IMR-90 (cell line): ENCODE measurements at regions not wholly inside any gene's neighbourhood (a gene's known extent, or its start where the extent isn't known, plus 50 kb on each side); places are given as distances from the start of the nearest gene placed in this dataset.

Experiments
- ATAC-seq: fragments of 200-7000 bp; cut with Tn5 transposase; 2 replicates; pipeline ENCODE4 v1.9.1; 2020; ENCODE audit warnings: low read depth, mild to moderate bottlenecking, moderate library complexity
- BruUV-seq: library from RNA; stranded (reverse); fragments of 400-500 nt; replicated peaks from 2 replicates; lab custom pipeline; 2021; lab: Mats Ljungman, UMichigan
- CTCF ChIA-PET: fragments of 300-600 bp; formaldehyde crosslinking; extraction: SDS; loops from one replicate; lab custom pipeline; 2021; ENCODE audit warnings: antibody characterized with exemption; lab: Yijun Ruan, JAX
- POLR2A ChIA-PET: fragments of 300-600 bp; sonication (Branson Sonifier 250); formaldehyde crosslinking; loops from one replicate; lab custom pipeline; 2022; ENCODE audit warnings: antibody characterized with exemption; ENCODE audit not compliant: unreplicated experiment; lab: Charles Lee
- DNase-seq: peaks from one replicate; pipeline ENCODE4 v3.0.0; 2013
- H2AFZ ChIP-seq: replicated peaks from 2 replicates; pipeline ENCODE3; 2013; ENCODE audit warnings: low read length, mild to moderate bottlenecking; ENCODE audit not compliant: poor library complexity
- H2AK5ac ChIP-seq: 2 replicates; pipeline ENCODE4 v1.6.1; 2013; ENCODE audit warnings: low read depth, low read length, inconsistent platforms
- H2AK9ac ChIP-seq: replicated peaks from 2 replicates; pipeline ENCODE3; 2013; ENCODE audit warnings: mild to moderate bottlenecking, low read depth, low read length, moderate library complexity; ENCODE audit not compliant: poor library complexity
- H2BK120ac ChIP-seq: 2 replicates; pipeline ENCODE4 v1.6.1; 2013; ENCODE audit warnings: low read depth, low read length, inconsistent platforms
- H2BK15ac ChIP-seq: 3 replicates; pipeline ENCODE4 v1.6.1; 2013; ENCODE audit warnings: low read depth, low read length, inconsistent platforms
- H2BK20ac ChIP-seq: 2 replicates; pipeline ENCODE4 v1.6.1; 2013; ENCODE audit warnings: low read depth, mild to moderate bottlenecking, inconsistent platforms, low read length, moderate library complexity
- H2BK5ac ChIP-seq: 2 replicates; pipeline ENCODE4 v1.6.1; 2013; ENCODE audit warnings: mild to moderate bottlenecking, low read depth, low read length, inconsistent platforms; ENCODE audit not compliant: poor library complexity, severe bottlenecking
- H3K14ac ChIP-seq: replicated peaks from 2 replicates; pipeline ENCODE4 v1.6.1; 2013; ENCODE audit warnings: low read depth, low read length, inconsistent platforms
- H3K18ac ChIP-seq: 2 replicates; pipeline ENCODE4 v1.6.1; 2013; ENCODE audit warnings: low read depth, low read length, control low read depth
- H3K23ac ChIP-seq: 2 replicates; pipeline ENCODE4 v1.6.1; 2013; ENCODE audit warnings: low read depth, low read length, inconsistent platforms
- H3K27ac ChIP-seq: 2 replicates; pipeline ENCODE4 v1.5.1; 2013; ENCODE audit warnings: mild to moderate bottlenecking, control low read depth, low read length; ENCODE audit not compliant: insufficient read depth
- H3K27me3 ChIP-seq: 2 replicates; pipeline ENCODE4 v1.6.1; 2013; ENCODE audit warnings: low read length; ENCODE audit not compliant: control insufficient read depth, insufficient read depth
- H3K36me3 ChIP-seq: 2 replicates; pipeline ENCODE4 v1.6.1; 2013; ENCODE audit warnings: low read length, mixed read lengths; ENCODE audit not compliant: control insufficient read depth, insufficient read depth
- H3K4ac ChIP-seq: 2 replicates; pipeline ENCODE4 v1.6.1; 2013; ENCODE audit warnings: low read depth, low read length, inconsistent platforms
- H3K4me1 ChIP-seq: 2 replicates; pipeline ENCODE4 v1.6.1; 2013; ENCODE audit warnings: low read length, mixed read lengths; ENCODE audit not compliant: control insufficient read depth, insufficient read depth
- H3K4me2 ChIP-seq: 2 replicates; pipeline ENCODE4 v1.6.1; 2013; ENCODE audit warnings: low read depth, mild to moderate bottlenecking, control low read depth, low read length, moderate library complexity
- H3K4me3 ChIP-seq: 2 replicates; pipeline ENCODE4 v1.5.1; 2013; ENCODE audit warnings: low read depth, mild to moderate bottlenecking, control low read depth, low read length, moderate library complexity; ENCODE audit not compliant: insufficient read depth
- H3K56ac ChIP-seq: 2 replicates; pipeline ENCODE4 v1.6.1; 2013; ENCODE audit warnings: low read length, inconsistent platforms; ENCODE audit not compliant: insufficient read depth; ENCODE audit errors: extremely low read depth
- H3K79me1 ChIP-seq, 2 experiments: 2 replicates each; pipeline ENCODE4 v1.6.1; 2013; ENCODE audit warnings: low read length in 2 of 2, inconsistent platforms in 1 of 2, low read depth in 1 of 2
- H3K9ac ChIP-seq: 2 replicates; pipeline ENCODE4 v1.6.1; 2013; ENCODE audit warnings: low read depth, low read length, control low read depth
- H3K9me1 ChIP-seq: 2 replicates; pipeline ENCODE4 v1.6.1; 2013; ENCODE audit warnings: low read length, inconsistent platforms; ENCODE audit not compliant: insufficient read depth
- H3K9me3 ChIP-seq: 2 replicates; pipeline ENCODE4 v1.6.1; 2013; ENCODE audit warnings: low read length; ENCODE audit not compliant: control insufficient read depth, insufficient read depth
- H4K20me1 ChIP-seq: 2 replicates; pipeline ENCODE4 v1.6.1; 2013; ENCODE audit warnings: low read length, inconsistent platforms; ENCODE audit not compliant: insufficient read depth
- H4K5ac ChIP-seq: 2 replicates; pipeline ENCODE4 v1.6.1; 2013; ENCODE audit warnings: mild to moderate bottlenecking, low read depth, low read length, control low read depth
- H4K8ac ChIP-seq, 2 experiments: 2 replicates each; pipeline ENCODE4 v1.6.1; 2013; ENCODE audit warnings: low read depth in 2 of 2, low read length in 2 of 2, control low read depth in 1 of 2, inconsistent platforms in 1 of 2
- H4K91ac ChIP-seq: 2 replicates; pipeline ENCODE4 v1.6.1; 2013; ENCODE audit warnings: low read depth, low read length, inconsistent platforms; ENCODE audit not compliant: insufficient read depth
- BHLHE40 ChIP-seq: fragments of 150-350 bp; IDR thresholded peaks from 2 replicates; pipeline ENCODE4 v1.6.1; 2016; ENCODE audit warnings: mild to moderate bottlenecking, low read depth, low read length
- CEBPB ChIP-seq: IDR thresholded peaks from 2 replicates; pipeline ENCODE4 v1.6.1; 2012; ENCODE audit warnings: low read depth, low read length, improper control_type of control experiment
- FOS ChIP-seq: fragments of 150-350 bp; IDR thresholded peaks from 2 replicates; pipeline ENCODE4 v1.6.1; 2016; ENCODE audit warnings: low read depth, low read length
- MAFK ChIP-seq: IDR thresholded peaks from 2 replicates; pipeline ENCODE4 v1.6.1; 2012; ENCODE audit warnings: low read depth, low read length, improper control_type of control experiment
- MAZ ChIP-seq: IDR thresholded peaks from 2 replicates; pipeline ENCODE4 v1.6.1; 2012; ENCODE audit warnings: low read depth, mild to moderate bottlenecking, low read length, improper control_type of control experiment, moderate library complexity, borderline replicate concordance
- MXI1 ChIP-seq: IDR thresholded peaks from 2 replicates; pipeline ENCODE4 v1.6.1; 2012; ENCODE audit warnings: low read depth, mild to moderate bottlenecking, low read length, moderate library complexity, borderline replicate concordance
- RCOR1 ChIP-seq: IDR thresholded peaks from 2 replicates; pipeline ENCODE4 v1.6.1; 2012; ENCODE audit warnings: mild to moderate bottlenecking, low read length, improper control_type of control experiment; ENCODE audit not compliant: insufficient replicate concordance
- WGBS, 2 experiments: methylation state at CpG; one replicate each; pipeline versions ENCODE4 v1.1.5 to v1.1.7; 2013; ENCODE audit warnings: missing lambda C conversion rate in 2 of 2; ENCODE audit not compliant: insufficient read length in 1 of 2; ENCODE audit errors: extremely low coverage in 2 of 2; 5-methylcytosine and 5-hydroxymethylcytosine counted together
- dilution Hi-C: fragments of 300-500 bp; cut with HindIII; formaldehyde crosslinking; loops from one replicate; pipeline ENCODE4 v1.14.3; 2018; ENCODE audit warnings: low sequenced_read_pairs; ENCODE audit not compliant: unreplicated experiment
- in situ Hi-C: fragments of 300-500 bp; cut with MboI; formaldehyde crosslinking; loops from 3 replicates; pipeline ENCODE4 v1.14.3; 2019; ENCODE audit warnings: low sequenced_read_pairs, inconsistent platforms, mixed read lengths
- intact Hi-C: fragments of 100-400 bp; cut with micrococcal nuclease; formaldehyde crosslinking; loops from 2 replicates; pipeline ENCODE4 v1.10.0; 2022

DNA sequence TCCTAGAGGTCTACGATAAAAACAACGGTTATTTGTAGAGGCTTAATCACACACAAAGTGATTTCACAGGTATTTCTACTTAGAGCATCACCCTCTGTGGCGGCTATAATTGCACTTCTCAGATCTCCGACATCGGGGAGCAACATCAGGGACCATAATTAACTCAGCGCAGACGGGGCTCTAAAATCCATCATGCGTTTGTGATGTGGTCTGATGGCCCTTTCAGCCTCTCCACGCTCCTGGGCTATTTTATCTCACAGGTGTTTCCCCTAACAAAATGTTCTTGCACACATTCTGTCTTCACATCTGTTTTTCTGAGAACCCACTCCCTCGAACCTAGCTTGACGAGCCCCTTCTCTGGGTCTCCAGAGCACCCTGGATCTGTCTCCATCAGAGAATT lies 146.3 kb upstream of the DUSP10 start:
- no peak overlapping the region for H3K56ac ChIP-seq
- H3K4me2 ChIP-seq = no peak overlapping the region
- in situ Hi-C loops = no loop called here
- H3K23ac ChIP-seq = no peak overlapping the region
- no peaks in the 10 kb centered on the region for H4K20me1 ChIP-seq
- H2AFZ ChIP-seq = no peak overlapping the region
- H3K9me3 ChIP-seq = no peaks in the 10 kb centered on the region
- peak overlapping the region; percentile 74; the same call in 1 of the 2 replicates for H2AK5ac ChIP-seq
- H3K4ac ChIP-seq = peak overlapping the region; percentile 75
- no peak overlapping the region for H3K9ac ChIP-seq
- peak overlapping the region; percentile 85; the same call in 1 of the 2 replicates for H2BK20ac ChIP-seq
- no peak for ATAC-seq
- no peak overlapping the region for H3K14ac ChIP-seq
- peak overlapping the region; percentile 93; the same call in 1 of the 2 replicates for H2BK120ac ChIP-seq
- intact Hi-C loops = loop anchor here (5.0 to 10.0 kb wide), 3 partner anchors 146 to 744 kb away; partner anchors contain the start of gene DUSP10
- peak overlapping the region; percentile 76; the same call in 2 of the 3 replicates for H2BK15ac ChIP-seq
- WGBS, 2 experiments = 88% methylated on average over 3 of the region's 11 CpGs; no CpG with 5 or more reads in 1 of the 2 experiments
- peak overlapping the region; percentile 25 for H2BK5ac ChIP-seq
- no peak for DNase-seq
- H3K79me1 ChIP-seq = no peaks in the 10 kb centered on the region
- H3K4me1 ChIP-seq = peaks cover 8% of the 10 kb centered on the region
- ChIA-PET CTCF (no interaction called here), POLR2A (no interaction called here)
- no peak overlapping the region for H4K91ac ChIP-seq
- H3K4me3 ChIP-seq = no peak overlapping the region
- dilution Hi-C loops = no loop called here
- no peak overlapping the region for H3K27ac ChIP-seq
- no TSS peak for BruUV-seq
- peak overlapping the region; percentile 37 for H2AK9ac ChIP-seq
- no peak overlapping the region for H4K5ac ChIP-seq
- no peak for TF ChIP-seq CEBPB
- no peak for TF ChIP-seq FOS
- no peak for TF ChIP-seq MAFK
- no peak for TF ChIP-seq MAZ
- TF ChIP-seq RCOR1 = no peak
- no peak for TF ChIP-seq BHLHE40
- no peak for TF ChIP-seq MXI1
- H4K8ac ChIP-seq = no peak overlapping the region
- H3K9me1 ChIP-seq = peaks cover 13% of the 10 kb centered on the region
- H3K18ac ChIP-seq = no peak overlapping the region
- H3K36me3 ChIP-seq = no peaks in the 10 kb centered on the region
- H3K27me3 ChIP-seq = no peaks in the 10 kb centered on the region
